SK-N-SH treated with all-trans-retinoic acid at 6 μM for 48 hours (cell line): ENCODE measurements at regions not wholly inside any gene's neighbourhood (a gene's known extent, or its start where the extent isn't known, plus 50 kb on each side); places are given as distances from the start of the nearest gene placed in this dataset.

Experiments
- ATAC-seq: fragments of 200-7000 bp; cut with Tn5 transposase; 3 replicates; pipeline ENCODE4 v1.9.1; 2020; ENCODE audit warnings: mild to moderate bottlenecking, moderate library complexity
- ARNTL ChIP-seq: fragments of 450-650 bp; formaldehyde crosslinking; IDR thresholded peaks from 2 replicates; pipeline ENCODE4 v1.5.0; 2020; ENCODE audit warnings: low read depth, mild to moderate bottlenecking, moderate library complexity, borderline replicate concordance
- BACH2 ChIP-seq: fragments of 250-450 bp; sonication (Bioruptor Pico); IDR thresholded peaks from 2 replicates; pipeline ENCODE4 v1.9.0; 2021; ENCODE audit warnings: mild to moderate bottlenecking, borderline replicate concordance
- CSRNP3 ChIP-seq: fragments of 250-450 bp; sonication (Bioruptor Pico); IDR thresholded peaks from 2 replicates; pipeline ENCODE4 v1.5.1; 2021; ENCODE audit warnings: mild to moderate bottlenecking, moderate library complexity
- ESRRG ChIP-seq: fragments of 250-450 bp; sonication (Bioruptor Pico); IDR thresholded peaks from 2 replicates; pipeline ENCODE4 v1.6.1; 2021; ENCODE audit warnings: mild to moderate bottlenecking
- GLIS3 ChIP-seq: fragments of 250-450 bp; sonication (Bioruptor Pico); IDR thresholded peaks from 2 replicates; pipeline ENCODE4 v1.5.0; 2020; ENCODE audit warnings: mild to moderate bottlenecking, moderate library complexity
- ISL1 ChIP-seq: fragments of 250-450 bp; sonication (Bioruptor Pico); IDR thresholded peaks from 2 replicates; pipeline ENCODE4 v2.1.2; 2022; ENCODE audit warnings: mild to moderate bottlenecking, moderate library complexity
- OSR1 ChIP-seq: fragments of 250-450 bp; sonication (Bioruptor Pico); IDR thresholded peaks from 2 replicates; pipeline ENCODE4 v1.8.0; 2022; ENCODE audit warnings: moderate library complexity, mild to moderate bottlenecking, inconsistent platforms
- PATZ1 ChIP-seq: fragments of 250-450 bp; sonication (Bioruptor Pico); IDR thresholded peaks from 2 replicates; pipeline ENCODE4 v1.8.0; 2020; ENCODE audit warnings: mild to moderate bottlenecking, moderate library complexity, borderline replicate concordance
- POU6F1 ChIP-seq: fragments of 250-450 bp; sonication (Bioruptor Pico); IDR thresholded peaks from 2 replicates; pipeline ENCODE4 v1.8.0; 2021; ENCODE audit warnings: low read depth, mild to moderate bottlenecking, moderate library complexity, borderline replicate concordance
- RARB ChIP-seq: fragments of 250-450 bp; sonication (Bioruptor Pico); IDR thresholded peaks from 2 replicates; pipeline ENCODE4 v1.8.0; 2021; ENCODE audit warnings: mild to moderate bottlenecking, moderate library complexity
- SNAI2 ChIP-seq: fragments of 250-450 bp; sonication (Bioruptor Pico); IDR thresholded peaks from 2 replicates; pipeline ENCODE4 v1.5.0; 2020; ENCODE audit warnings: mild to moderate bottlenecking, moderate library complexity
- TOX ChIP-seq: fragments of 250-450 bp; sonication (Bioruptor Pico); IDR thresholded peaks from 2 replicates; pipeline ENCODE4 v1.8.0; 2021; ENCODE audit warnings: mild to moderate bottlenecking, moderate library complexity, borderline replicate concordance
- TSHZ2 ChIP-seq: fragments of 250-450 bp; sonication (Bioruptor Pico); IDR thresholded peaks from 2 replicates; pipeline ENCODE4 v1.5.0; 2020; ENCODE audit warnings: mild to moderate bottlenecking, moderate library complexity
- ZC3H10 ChIP-seq: fragments of 250-450 bp; sonication (Bioruptor Pico); IDR thresholded peaks from 2 replicates; pipeline ENCODE4 v1.5.1; 2021; ENCODE audit warnings: mild to moderate bottlenecking, moderate library complexity
- ZFP30 ChIP-seq: fragments of 450-650 bp; formaldehyde crosslinking; IDR thresholded peaks from 2 replicates; pipeline ENCODE4 v1.5.0; 2022; ENCODE audit warnings: mild to moderate bottlenecking, moderate library complexity
- ZNF565 ChIP-seq: fragments of 450-650 bp; formaldehyde crosslinking; conservative IDR thresholded peaks from 2 replicates; pipeline ENCODE4 v1.5.0; 2020; ENCODE audit warnings: low read depth, mild to moderate bottlenecking, moderate library complexity
- ZNF70 ChIP-seq: fragments of 450-650 bp; formaldehyde crosslinking; IDR thresholded peaks from 2 replicates; pipeline ENCODE4 v1.5.0; 2020; ENCODE audit warnings: mild to moderate bottlenecking, moderate library complexity
- ZNF8 ChIP-seq: fragments of 450-650 bp; formaldehyde crosslinking; IDR thresholded peaks from 2 replicates; pipeline ENCODE4 v1.5.0; 2020; ENCODE audit warnings: mild to moderate bottlenecking, moderate library complexity

GRCh38 chr14:57080691-57081090 is 188.0 kb downstream of the EXOC5 start:
- ATAC-seq = no peak
- TF ChIP-seq ISL1 (CRISPR knock-in tag) = no peak
- TF ChIP-seq POU6F1 (CRISPR knock-in tag) = no peak
- no peak for TF ChIP-seq BACH2 (CRISPR knock-in tag)
- TF ChIP-seq SNAI2 (CRISPR knock-in tag) = no peak
- TF ChIP-seq ZNF70 (CRISPR knock-in tag) = no peak
- no peak for TF ChIP-seq ARNTL (CRISPR knock-in tag)

- no peak for TF ChIP-seq ESRRG (CRISPR knock-in tag)
- TF ChIP-seq SNAI2 (CRISPR knock-in tag) = no peak
- no peak for TF ChIP-seq ZNF8 (CRISPR knock-in tag)
- TF ChIP-seq ZNF565 (CRISPR knock-in tag) = no peak
- no peak for TF ChIP-seq POU6F1 (CRISPR knock-in tag)
- TF ChIP-seq ZNF70 (CRISPR knock-in tag) = no peak
- TF ChIP-seq CSRNP3 = no peak
- no peak for TF ChIP-seq PATZ1 (CRISPR knock-in tag)
- no peak for TF ChIP-seq ZC3H10
- TF ChIP-seq ZFP30 (CRISPR knock-in tag) = no peak
- TF ChIP-seq GLIS3 (CRISPR knock-in tag) = no peak
- no peak for TF ChIP-seq BACH2 (CRISPR knock-in tag)
- no peak for ATAC-seq
Observed at GRCh38 chr14:57078054-57078453, 190.7 kb downstream of the EXOC5 start.

- ATAC-seq = no peak
- no peak for TF ChIP-seq BACH2 (CRISPR knock-in tag)
- TF ChIP-seq TOX (CRISPR knock-in tag) = no peak
- TF ChIP-seq RARB (CRISPR knock-in tag) = no peak
- no peak for TF ChIP-seq TSHZ2 (CRISPR knock-in tag)
- no peak for TF ChIP-seq ZC3H10
- no peak for TF ChIP-seq ZNF565 (CRISPR knock-in tag)
- TF ChIP-seq POU6F1 (CRISPR knock-in tag) = no peak
- TF ChIP-seq PATZ1 (CRISPR knock-in tag) = no peak
- TF ChIP-seq OSR1 = no peak
- no peak for TF ChIP-seq ARNTL (CRISPR knock-in tag)
- no peak for TF ChIP-seq SNAI2 (CRISPR knock-in tag)
Observed at GRCh38 chr14:57073986-57074385, 194.7 kb downstream of the EXOC5 start.
